ENCODE measurements at regions not wholly inside any gene's neighbourhood (a gene's known extent, or its start where the extent isn't known, plus 50 kb on each side); places are given as distances from the start of the nearest gene placed in this dataset.

DNA sequence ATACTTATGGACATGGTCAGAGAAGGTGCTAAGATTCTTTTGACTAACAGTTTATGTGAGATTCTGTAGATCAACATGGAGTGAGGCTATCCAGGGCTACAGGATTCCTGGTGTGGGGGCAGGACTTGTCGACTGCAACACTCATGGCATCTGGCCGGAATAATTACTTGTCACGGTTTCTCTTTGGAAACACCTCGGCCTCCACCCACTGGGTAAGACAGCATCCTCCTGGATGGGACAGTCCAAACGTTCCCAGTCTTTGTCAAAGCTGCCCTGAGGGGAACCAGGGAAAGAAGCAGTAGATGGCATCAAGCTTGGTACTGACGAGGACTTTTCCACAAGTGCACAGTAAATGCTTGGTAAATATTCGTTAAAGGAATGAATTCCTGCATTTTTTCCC lies 762.8 kb downstream of the BRD1 start:
- ChIA-PET RAD21 (ENCODE audit: low non-redundant PET in 1 of 2, low total read pairs in 2 of 2, uncharacterized antibody in 2 of 2, unreplicated experiment in 2 of 2) (no interaction called here), POLR2A (no interaction called here), CTCF (interaction anchor here (1.0 kb wide), 1 partner anchor 18 kb away, joined by 3 read pairs; no protein-coding TSS in a partner anchor)
- Histone ChIP-seq H3K9me2 (ENCODE audit: insufficient read depth) (no peaks in the 10 kb centered on the region), H3K9me3 (ENCODE audit: control insufficient read depth in 1 of 2, insufficient read depth in 1 of 2, low read depth in 1 of 2, low read length in 2 of 2) (no peaks in the 10 kb centered on the region), H3K36me3 (ENCODE audit: control insufficient read depth in 1 of 2, insufficient read depth in 2 of 2, low read length in 2 of 2) (no peaks in the 10 kb centered on the region), H3K9ac (ENCODE audit: low read length) (no peak overlapping the region), H3K27me3 (ENCODE audit: insufficient read depth, low read length) (peaks cover 54% of the 10 kb centered on the region), H2AFZ (ENCODE audit: low read depth, low read length, poor library complexity, severe bottlenecking) (no peak overlapping the region), H3K4me3 (replicated peaks in 1 of 2; ENCODE audit: low read depth in 1 of 2, low read length in 2 of 2) (no peak overlapping the region), H3K79me2 (ENCODE audit: insufficient read depth, low read length) (no peaks in the 10 kb centered on the region), H4K20me1 (ENCODE audit: insufficient read depth) (no peaks in the 10 kb centered on the region), H3K27ac (ENCODE audit: low read depth, low read length) (no peak overlapping the region), H3K4me1 (ENCODE audit: control insufficient read depth in 1 of 2, insufficient read depth in 2 of 2, low read length in 2 of 2) (no peaks in the 10 kb centered on the region), H3K4me2 (ENCODE audit: low read length) (no peak overlapping the region)
- TF ChIP-seq SP1 (IDR thresholded peaks at IDR 0.05; ENCODE audit: low read depth) (no peak), TCF7L2 (IDR thresholded peaks at IDR 0.05; ENCODE audit: borderline replicate concordance, extremely low read depth, insufficient read depth, insufficient read length) (no peak), CEBPB (IDR thresholded peaks at IDR 0.05; ENCODE audit: low read depth) (no peak), SRF (IDR thresholded peaks at IDR 0.05; ENCODE audit: low read depth) (no peak), POLR2AphosphoS5 (IDR thresholded peaks at IDR 0.05; ENCODE audit: low read depth, low read length) (no peak), SIN3A (IDR thresholded peaks at IDR 0.05; ENCODE audit: low read depth) (no peak), FOSL1 (IDR thresholded peaks at IDR 0.05; ENCODE audit: low read depth) (no peak), EZH2phosphoT487 (IDR thresholded peaks at IDR 0.05; ENCODE audit: borderline replicate concordance) (no peak)
- TF ChIP-seq, protein P1, sequence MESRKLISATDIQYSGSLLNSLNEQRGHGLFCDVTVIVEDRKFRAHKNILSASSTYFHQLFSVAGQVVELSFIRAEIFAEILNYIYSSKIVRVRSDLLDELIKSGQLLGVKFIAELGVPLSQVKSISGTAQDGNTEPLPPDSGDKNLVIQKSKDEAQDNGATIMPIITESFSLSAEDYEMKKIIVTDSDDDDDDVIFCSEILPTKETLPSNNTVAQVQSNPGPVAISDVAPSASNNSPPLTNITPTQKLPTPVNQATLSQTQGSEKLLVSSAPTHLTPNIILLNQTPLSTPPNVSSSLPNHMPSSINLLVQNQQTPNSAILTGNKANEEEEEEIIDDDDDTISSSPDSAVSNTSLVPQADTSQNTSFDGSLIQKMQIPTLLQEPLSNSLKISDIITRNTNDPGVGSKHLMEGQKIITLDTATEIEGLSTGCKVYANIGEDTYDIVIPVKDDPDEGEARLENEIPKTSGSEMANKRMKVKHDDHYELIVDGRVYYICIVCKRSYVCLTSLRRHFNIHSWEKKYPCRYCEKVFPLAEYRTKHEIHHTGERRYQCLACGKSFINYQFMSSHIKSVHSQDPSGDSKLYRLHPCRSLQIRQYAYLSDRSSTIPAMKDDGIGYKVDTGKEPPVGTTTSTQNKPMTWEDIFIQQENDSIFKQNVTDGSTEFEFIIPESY (IDR thresholded peaks at IDR 0.05; ENCODE audit: extremely low read depth, insufficient replicate concordance, low read length): no peak
- ATAC-seq (no peak), DNase-seq (ENCODE audit: low read depth, low spot score) (no peak)
- intact Hi-C loops (cut with micrococcal nuclease): no loop called here
- no TSS peak for BruUV-seq (replicated peaks)

DNA sequence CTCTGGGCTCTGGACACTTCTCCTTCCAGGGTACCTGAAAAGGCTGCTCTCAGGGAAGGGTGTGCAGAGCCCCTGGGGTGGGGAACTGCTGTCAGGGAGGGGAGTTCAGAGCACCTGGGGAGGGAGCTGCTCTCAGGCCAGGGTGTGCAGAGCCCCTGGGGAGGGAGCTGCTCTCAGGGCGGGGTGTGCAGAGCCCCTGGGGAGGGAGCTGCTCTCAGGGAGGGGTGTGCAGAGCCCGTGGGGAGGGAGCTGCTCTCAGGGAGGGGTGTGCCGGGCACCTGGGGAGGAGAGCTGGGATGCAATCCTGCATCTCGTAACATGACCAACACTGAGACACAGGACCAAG lies 764.2 kb downstream of the BRD1 start:
- H3K9ac ChIP-seq (ENCODE audit: low read length): no peak overlapping the region
- BruUV-seq (replicated peaks): no TSS peak
- no peak for ATAC-seq
- no peak overlapping the region for H3K4me3 ChIP-seq (replicated peaks in 1 of 2; ENCODE audit: low read depth in 1 of 2, low read length in 2 of 2)
- H2AFZ ChIP-seq (ENCODE audit: low read depth, low read length, poor library complexity, severe bottlenecking): no peak overlapping the region
- no peaks in the 10 kb centered on the region for H4K20me1 ChIP-seq (ENCODE audit: insufficient read depth)
- no peak overlapping the region for H3K27ac ChIP-seq (ENCODE audit: low read depth, low read length)
- ChIA-PET CTCF (no interaction called here), POLR2A (no interaction called here), RAD21 (ENCODE audit: low non-redundant PET in 1 of 2, low total read pairs in 2 of 2, uncharacterized antibody in 2 of 2, unreplicated experiment in 2 of 2) (no interaction called here)
- no peak for DNase-seq (ENCODE audit: low read depth, low spot score)
- no peaks in the 10 kb centered on the region for H3K79me2 ChIP-seq (ENCODE audit: insufficient read depth, low read length)
- H3K4me2 ChIP-seq (ENCODE audit: low read length): no peak overlapping the region
- H3K4me1 ChIP-seq (ENCODE audit: control insufficient read depth in 1 of 2, insufficient read depth in 2 of 2, low read length in 2 of 2): no peaks in the 10 kb centered on the region
- intact Hi-C loops (cut with micrococcal nuclease): no loop called here
- TF ChIP-seq, protein P2, sequence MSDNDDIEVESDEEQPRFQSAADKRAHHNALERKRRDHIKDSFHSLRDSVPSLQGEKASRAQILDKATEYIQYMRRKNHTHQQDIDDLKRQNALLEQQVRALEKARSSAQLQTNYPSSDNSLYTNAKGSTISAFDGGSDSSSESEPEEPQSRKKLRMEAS (IDR thresholded peaks at IDR 0.05): no peak
- TF ChIP-seq, protein P3, sequence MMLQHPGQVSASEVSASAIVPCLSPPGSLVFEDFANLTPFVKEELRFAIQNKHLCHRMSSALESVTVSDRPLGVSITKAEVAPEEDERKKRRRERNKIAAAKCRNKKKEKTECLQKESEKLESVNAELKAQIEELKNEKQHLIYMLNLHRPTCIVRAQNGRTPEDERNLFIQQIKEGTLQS (IDR thresholded peaks at IDR 0.05): no peak
- TF ChIP-seq POLR2A (IDR thresholded peaks at IDR 0.05; ENCODE audit: borderline replicate concordance, extremely low read depth, insufficient read depth, insufficient read length) (no peak), EGR1 (IDR thresholded peaks at IDR 0.05; ENCODE audit: low read depth) (no peak), ZFX (IDR thresholded peaks at IDR 0.05) (no peak), SIN3A (IDR thresholded peaks at IDR 0.05; ENCODE audit: low read depth) (no peak), POLR2AphosphoS5 (IDR thresholded peaks at IDR 0.05; ENCODE audit: low read depth, low read length) (no peak), TCF7L2 (IDR thresholded peaks at IDR 0.05; ENCODE audit: borderline replicate concordance, extremely low read depth, insufficient read depth, insufficient read length) (no peak), ZNF274 (IDR thresholded peaks at IDR 0.05; ENCODE audit: low read depth, low read length) (no peak), YY1 (IDR thresholded peaks at IDR 0.05; ENCODE audit: extremely low read depth, insufficient replicate concordance, low read depth, low read length) (no peak), JUND (IDR thresholded peaks at IDR 0.05) (no peak), EZH2 (IDR thresholded peaks at IDR 0.05) (no peak)
- TF ChIP-seq, protein P4, sequence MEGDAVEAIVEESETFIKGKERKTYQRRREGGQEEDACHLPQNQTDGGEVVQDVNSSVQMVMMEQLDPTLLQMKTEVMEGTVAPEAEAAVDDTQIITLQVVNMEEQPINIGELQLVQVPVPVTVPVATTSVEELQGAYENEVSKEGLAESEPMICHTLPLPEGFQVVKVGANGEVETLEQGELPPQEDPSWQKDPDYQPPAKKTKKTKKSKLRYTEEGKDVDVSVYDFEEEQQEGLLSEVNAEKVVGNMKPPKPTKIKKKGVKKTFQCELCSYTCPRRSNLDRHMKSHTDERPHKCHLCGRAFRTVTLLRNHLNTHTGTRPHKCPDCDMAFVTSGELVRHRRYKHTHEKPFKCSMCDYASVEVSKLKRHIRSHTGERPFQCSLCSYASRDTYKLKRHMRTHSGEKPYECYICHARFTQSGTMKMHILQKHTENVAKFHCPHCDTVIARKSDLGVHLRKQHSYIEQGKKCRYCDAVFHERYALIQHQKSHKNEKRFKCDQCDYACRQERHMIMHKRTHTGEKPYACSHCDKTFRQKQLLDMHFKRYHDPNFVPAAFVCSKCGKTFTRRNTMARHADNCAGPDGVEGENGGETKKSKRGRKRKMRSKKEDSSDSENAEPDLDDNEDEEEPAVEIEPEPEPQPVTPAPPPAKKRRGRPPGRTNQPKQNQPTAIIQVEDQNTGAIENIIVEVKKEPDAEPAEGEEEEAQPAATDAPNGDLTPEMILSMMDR (IDR thresholded peaks at IDR 0.05 in 2 of 3, conservative IDR thresholded peaks at IDR 0.05 in 1 of 3; ENCODE audit: borderline replicate concordance in 1 of 3, insufficient read depth in 1 of 3, low read depth in 2 of 3, low read length in 2 of 3): no peak
- no peaks in the 10 kb centered on the region for H3K9me3 ChIP-seq (ENCODE audit: control insufficient read depth in 1 of 2, insufficient read depth in 1 of 2, low read depth in 1 of 2, low read length in 2 of 2)
- no peaks in the 10 kb centered on the region for H3K36me3 ChIP-seq (ENCODE audit: control insufficient read depth in 1 of 2, insufficient read depth in 2 of 2, low read length in 2 of 2)
- H3K9me2 ChIP-seq (ENCODE audit: insufficient read depth): no peaks in the 10 kb centered on the region
- peaks cover 55% of the 10 kb centered on the region for H3K27me3 ChIP-seq (ENCODE audit: insufficient read depth, low read length)
